ENCODE measurements at regions not wholly inside any gene's neighbourhood (a gene's known extent, or its start where the extent isn't known, plus 50 kb on each side); places are given as distances from the start of the nearest gene placed in this dataset.

GRCh38 chr10:126732868-126733267 lies 62.4 kb upstream of the C10orf90 start:
- Histone ChIP-seq H3K27me3 (no peaks in the 10 kb centered on the region), H3K27ac (no peak overlapping the region), H3K79me2 (ENCODE audit: low read depth) (no peaks in the 10 kb centered on the region), H3K4me1 (peaks cover 5% of the 10 kb centered on the region), H3K9me3 (ENCODE audit: low read depth) (peaks cover under 1% of the 10 kb centered on the region), H3K9ac (no peak overlapping the region), H4K20me1 (ENCODE audit: low read depth) (no peaks in the 10 kb centered on the region), H2AFZ (replicated peaks) (no peak overlapping the region), H3K4me3 (no peak overlapping the region), H3F3A (ENCODE audit: low read depth) (no peaks in the 10 kb centered on the region), H3K36me3 (no peaks in the 10 kb centered on the region), H3K4me2 (no peak overlapping the region)
- Mint-ChIP-seq H3K27ac (no peak overlapping the region), H3K27me3 (ENCODE audit: insufficient read depth, low read depth) (peaks cover 5% of the 10 kb centered on the region), H3K36me3 (no peaks in the 10 kb centered on the region), H3K9me3 (no peaks in the 10 kb centered on the region), H3K4me1 (no peaks in the 10 kb centered on the region), H3K4me3 (no peak overlapping the region)
- TF ChIP-seq EZH2phosphoT487 (IDR thresholded peaks at IDR 0.05) = no peak
- no peak for TF ChIP-seq EZH2 (IDR thresholded peaks at IDR 0.05)
- TF ChIP-seq CTCF (IDR thresholded peaks at IDR 0.05) = no peak
- no peak for DNase-seq (ENCODE audit: low spot score)

GRCh38 chr10:126734015-126734414 lies 63.5 kb upstream of the C10orf90 start:
- no peak overlapping the region for H3K27ac Mint-ChIP-seq
- H4K20me1 ChIP-seq (ENCODE audit: low read depth) = no peaks in the 10 kb centered on the region
- H3K27me3 Mint-ChIP-seq (ENCODE audit: insufficient read depth, low read depth) = peaks cover 1% of the 10 kb centered on the region
- no peak overlapping the region for H3K4me3 ChIP-seq
- peaks cover 5% of the 10 kb centered on the region for H3K4me1 ChIP-seq
- H3K9ac ChIP-seq = no peak overlapping the region
- H3K4me2 ChIP-seq = no peak overlapping the region
- no peaks in the 10 kb centered on the region for H3K79me2 ChIP-seq (ENCODE audit: low read depth)
- no peak overlapping the region for H2AFZ ChIP-seq (replicated peaks)
- H3K4me1 Mint-ChIP-seq = no peaks in the 10 kb centered on the region
- H3K9me3 ChIP-seq (ENCODE audit: low read depth) = no peaks in the 10 kb centered on the region
- no peaks in the 10 kb centered on the region for H3K36me3 ChIP-seq
- H3K9me3 Mint-ChIP-seq = no peaks in the 10 kb centered on the region
- H3K36me3 Mint-ChIP-seq = no peaks in the 10 kb centered on the region
- no peaks in the 10 kb centered on the region for H3F3A ChIP-seq (ENCODE audit: low read depth)
- no peak overlapping the region for H3K4me3 Mint-ChIP-seq
- TF ChIP-seq EZH2phosphoT487 (IDR thresholded peaks at IDR 0.05) (no peak), CTCF (IDR thresholded peaks at IDR 0.05) (no peak), EZH2 (IDR thresholded peaks at IDR 0.05) (no peak)
- DNase-seq (ENCODE audit: low spot score) = no peak
- H3K27me3 ChIP-seq = no peaks in the 10 kb centered on the region
- no peak overlapping the region for H3K27ac ChIP-seq

- Mint-ChIP-seq H3K36me3 (no peaks in the 10 kb centered on the region), H3K27me3 (ENCODE audit: insufficient read depth, low read depth) (peaks cover 3% of the 10 kb centered on the region), H3K9me3 (no peaks in the 10 kb centered on the region), H3K4me1 (no peaks in the 10 kb centered on the region), H3K4me3 (no peak overlapping the region), H3K27ac (no peak overlapping the region)
- H3K9ac ChIP-seq = no peak overlapping the region
- H3K4me3 ChIP-seq = no peak overlapping the region
- no peaks in the 10 kb centered on the region for H3K79me2 ChIP-seq (ENCODE audit: low read depth)
- no peaks in the 10 kb centered on the region for H3K27me3 ChIP-seq
- TF ChIP-seq EZH2phosphoT487 (IDR thresholded peaks at IDR 0.05) = no peak
- TF ChIP-seq CTCF (IDR thresholded peaks at IDR 0.05) = no peak
- no peak for TF ChIP-seq EZH2 (IDR thresholded peaks at IDR 0.05)
- H3K9me3 ChIP-seq (ENCODE audit: low read depth) = no peaks in the 10 kb centered on the region
- no peak overlapping the region for H3K4me2 ChIP-seq
- no peaks in the 10 kb centered on the region for H3K36me3 ChIP-seq
- H3K4me1 ChIP-seq = no peaks in the 10 kb centered on the region
- H2AFZ ChIP-seq (replicated peaks) = no peak overlapping the region
- no peak for DNase-seq (ENCODE audit: low spot score)
- no peak overlapping the region for H3K27ac ChIP-seq
- no peaks in the 10 kb centered on the region for H4K20me1 ChIP-seq (ENCODE audit: low read depth)
- H3F3A ChIP-seq (ENCODE audit: low read depth) = no peaks in the 10 kb centered on the region
These were observed 64.5 kb upstream of the C10orf90 start for GRCh38 chr10:126734967-126735366.

Measured in neural progenitor cell (in vitro differentiated cells).